SK-N-MC (cell line): ENCODE measurements at regions not wholly inside any gene's neighbourhood (a gene's known extent, or its start where the extent isn't known, plus 50 kb on each side); places are given as distances from the start of the nearest gene placed in this dataset.

Experiments
- EZH2 ChIP-seq: fragments of 200-600 bp; sonication (generic); IDR thresholded peaks from one replicate; pipeline ENCODE4 v1.6.1; 2017; ENCODE audit warnings: antibody characterized with exemption
- FOXP2 ChIP-seq: optimal IDR thresholded peaks from 2 replicates; pipeline ENCODE3; 2011; ENCODE audit warnings: mild to moderate bottlenecking, moderate library complexity; ENCODE audit not compliant: insufficient read depth; ENCODE audit errors: extremely low read length, control extremely low read depth
- POLR2AphosphoS5 ChIP-seq: IDR thresholded peaks from 2 replicates; pipeline ENCODE4 v1.6.1; 2012; ENCODE audit warnings: mild to moderate bottlenecking, low read depth, low read length, borderline replicate concordance

- TF ChIP-seq EZH2 (no peak), POLR2AphosphoS5 (no peak), FOXP2 (no peak)
Observed at GRCh38 chr5:121271546-121271945, 580.1 kb upstream of the FTMT start.
